Activated CD8-positive, alpha-beta T cell treated with anti-CD3 and anti-CD28 coated beads for 36 hours (primary cell): ENCODE measurements at regions not wholly inside any gene's neighbourhood (a gene's known extent, or its start where the extent isn't known, plus 50 kb on each side); places are given as distances from the start of the nearest gene placed in this dataset.

Source experiments
- ATAC-seq: fragments of 200-7000 bp; cut with Tn5 transposase; one replicate; pipeline ENCODE4 v1.10.0; 2021; ENCODE audit warnings: mild to moderate bottlenecking, moderate library complexity
- CTCF ChIA-PET: fragments of 350-600 bp; sonication (Branson Sonifier 250); formaldehyde crosslinking; loops from one replicate; lab custom pipeline; 2021; ENCODE audit warnings: antibody characterized with exemption; lab: Charles Lee
- POLR2A ChIA-PET: fragments of 350-600 bp; sonication (Branson Sonifier 250); formaldehyde crosslinking; loops from one replicate; lab custom pipeline; 2021; ENCODE audit warnings: antibody characterized with exemption; lab: Charles Lee
- DNase-seq: peaks from one replicate; pipeline ENCODE4 v3.0.0-alpha.2; 2020
- H3K27ac Mint-ChIP-seq: one replicate; pipeline ENCODE4 v1.8.0; 2021; ENCODE audit warnings: mild to moderate bottlenecking, mixed read lengths
- H3K27me3 Mint-ChIP-seq: one replicate; pipeline ENCODE4 v1.8.0; 2021; ENCODE audit warnings: mixed read lengths
- H3K36me3 Mint-ChIP-seq: one replicate; pipeline ENCODE4 v1.8.0; 2021; ENCODE audit warnings: low read depth, mixed read lengths
- H3K4me1 Mint-ChIP-seq: one replicate; pipeline ENCODE4 v1.8.0; 2021; ENCODE audit warnings: low read depth, mixed read lengths
- H3K4me3 Mint-ChIP-seq: one replicate; pipeline ENCODE4 v1.8.0; 2021; ENCODE audit warnings: mild to moderate bottlenecking, moderate library complexity, mixed read lengths
- H3K9me3 Mint-ChIP-seq: one replicate; pipeline ENCODE4 v1.8.0; 2021; ENCODE audit warnings: mixed read lengths
- CTCF ChIP-seq: fragments of 200-600 bp; IDR thresholded peaks from one replicate; pipeline ENCODE4 v1.8.0; 2022; ENCODE audit warnings: antibody characterized with exemption, mild to moderate bottlenecking
- intact Hi-C: fragments of 100-400 bp; cut with micrococcal nuclease; formaldehyde crosslinking; loops from one replicate; pipeline ENCODE4 v1.10.0; 2022

GRCh38 chr9:16278326-16278999, 592.0 kb downstream of the BNC2 start:
- DNase-seq = no peak
- Mint-ChIP-seq H3K27ac (no peak overlapping the region), H3K4me1 (no peaks in the 10 kb centered on the region), H3K36me3 (no peaks in the 10 kb centered on the region), H3K4me3 (no peak overlapping the region), H3K9me3 (no peaks in the 10 kb centered on the region), H3K27me3 (no peaks in the 10 kb centered on the region)
- POLR2A ChIA-PET = no interaction called here
- no peak for TF ChIP-seq CTCF
- CTCF ChIA-PET = no interaction called here
- ATAC-seq = no peak
- intact Hi-C loops = no loop called here

GRCh38 chr9:16281707-16282106, 588.8 kb downstream of the BNC2 start:
- H3K4me1 Mint-ChIP-seq = no peaks in the 10 kb centered on the region
- H3K27me3 Mint-ChIP-seq = no peaks in the 10 kb centered on the region
- intact Hi-C loops = no loop called here
- DNase-seq (no peak), ATAC-seq (no peak)
- H3K9me3 Mint-ChIP-seq = peaks cover 1% of the 10 kb centered on the region
- H3K4me3 Mint-ChIP-seq = no peak overlapping the region
- TF ChIP-seq CTCF = no peak
- H3K27ac Mint-ChIP-seq = no peak overlapping the region
- CTCF ChIA-PET = no interaction called here
- POLR2A ChIA-PET = no interaction called here
- H3K36me3 Mint-ChIP-seq = no peaks in the 10 kb centered on the region

GRCh38 chr9:16282216-16282615, 588.3 kb downstream of the BNC2 start:
- DNase-seq (no peak), ATAC-seq (no peak)
- intact Hi-C loops = no loop called here
- Mint-ChIP-seq H3K27me3 (no peaks in the 10 kb centered on the region), H3K36me3 (no peaks in the 10 kb centered on the region), H3K4me1 (no peaks in the 10 kb centered on the region), H3K4me3 (no peak overlapping the region), H3K27ac (no peak overlapping the region), H3K9me3 (peaks cover 1% of the 10 kb centered on the region)
- CTCF ChIA-PET = no interaction called here
- no peak for TF ChIP-seq CTCF
- POLR2A ChIA-PET = no interaction called here

GRCh38 chr9:16282718-16283117, 587.8 kb downstream of the BNC2 start:
- H3K4me3 Mint-ChIP-seq = no peak overlapping the region
- H3K36me3 Mint-ChIP-seq = no peaks in the 10 kb centered on the region
- no peak for DNase-seq
- intact Hi-C loops = no loop called here
- ATAC-seq = no peak
- ChIA-PET CTCF (no interaction called here), POLR2A (no interaction called here)
- peaks cover 1% of the 10 kb centered on the region for H3K9me3 Mint-ChIP-seq
- H3K4me1 Mint-ChIP-seq = no peaks in the 10 kb centered on the region
- no peak for TF ChIP-seq CTCF
- no peaks in the 10 kb centered on the region for H3K27me3 Mint-ChIP-seq
- no peak overlapping the region for H3K27ac Mint-ChIP-seq

- no peak overlapping the region for H3K4me3 Mint-ChIP-seq
- no peak overlapping the region for H3K27ac Mint-ChIP-seq
- intact Hi-C loops = no loop called here
- CTCF ChIA-PET = no interaction called here
- no peak for DNase-seq
- H3K4me1 Mint-ChIP-seq = no peaks in the 10 kb centered on the region
- TF ChIP-seq CTCF = no peak
- no peaks in the 10 kb centered on the region for H3K27me3 Mint-ChIP-seq
- POLR2A ChIA-PET = no interaction called here
- no peaks in the 10 kb centered on the region for H3K36me3 Mint-ChIP-seq
- H3K9me3 Mint-ChIP-seq = peaks cover 1% of the 10 kb centered on the region
- no peak for ATAC-seq
Measured at GRCh38 chr9:16286160-16286559, 584.3 kb downstream of the BNC2 start.
